Renal cortical epithelial cell (primary cell): ENCODE measurements at regions not wholly inside any gene's neighbourhood (a gene's known extent, or its start where the extent isn't known, plus 50 kb on each side); places are given as distances from the start of the nearest gene placed in this dataset.

Experiments used
- DNase-seq: peaks from one replicate; pipeline ENCODE4 v3.0.0-alpha.2; 2011; ENCODE audit warnings: low read depth

DNA sequence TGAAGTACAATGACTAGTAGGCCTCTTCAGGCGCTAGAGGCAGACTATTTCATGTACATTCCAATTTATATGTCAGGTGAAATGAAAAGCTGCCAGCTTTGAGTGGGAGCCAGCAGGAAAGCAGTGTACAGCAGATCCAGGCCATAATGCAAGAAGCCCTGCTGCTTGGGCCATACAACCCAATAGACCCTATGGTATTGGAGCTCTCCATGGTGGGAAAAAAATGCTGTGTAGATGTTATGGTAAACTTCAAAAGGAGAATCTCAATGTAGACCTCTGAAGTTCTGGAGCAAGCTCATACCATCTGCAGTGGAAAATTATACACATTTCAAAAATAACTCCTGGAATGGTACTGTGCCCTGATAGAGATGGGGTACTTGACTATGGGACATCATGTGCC lies 71.5 kb upstream of the CD82 start:
- no peak for DNase-seq

DNA sequence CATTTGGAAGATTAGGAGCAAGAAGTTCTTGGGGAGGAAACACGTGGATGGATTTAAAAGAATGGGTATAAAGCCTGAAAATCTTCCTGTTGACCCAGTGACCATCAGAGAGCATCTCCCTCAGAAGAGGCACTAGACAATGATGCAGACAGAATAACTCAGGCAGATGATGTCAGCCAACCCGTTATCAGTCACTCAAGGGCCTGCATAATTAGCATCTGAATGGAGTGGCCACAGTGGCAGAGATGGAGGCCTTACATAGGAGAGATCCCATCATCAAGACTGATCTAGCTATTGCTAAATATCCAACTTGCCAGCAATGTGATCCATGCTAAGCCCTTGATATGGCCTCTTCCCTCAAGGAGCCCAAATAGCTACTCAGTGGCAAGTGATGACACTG lies 70.7 kb upstream of the CD82 start:
- DNase-seq = no peak

DNA sequence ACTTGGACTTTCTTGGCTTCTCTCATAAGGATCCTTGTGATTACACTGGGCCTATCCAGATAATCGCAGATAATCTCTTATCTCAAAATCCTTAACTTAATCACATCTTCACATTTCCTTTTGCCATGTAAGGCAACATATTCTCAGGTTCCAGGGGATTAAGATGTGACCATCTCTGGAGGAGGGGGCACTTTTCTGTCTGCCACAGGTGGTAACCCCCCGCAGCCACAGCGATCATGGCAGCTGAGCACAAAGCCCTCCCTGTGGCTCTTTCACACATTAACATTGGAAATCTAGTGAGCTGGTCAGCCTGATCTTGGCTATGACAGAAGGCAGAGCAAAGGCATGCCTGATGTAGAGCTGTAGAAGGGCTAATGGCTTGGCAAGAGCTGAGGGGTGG lies 69.1 kb upstream of the CD82 start:
- no peak for DNase-seq

DNA sequence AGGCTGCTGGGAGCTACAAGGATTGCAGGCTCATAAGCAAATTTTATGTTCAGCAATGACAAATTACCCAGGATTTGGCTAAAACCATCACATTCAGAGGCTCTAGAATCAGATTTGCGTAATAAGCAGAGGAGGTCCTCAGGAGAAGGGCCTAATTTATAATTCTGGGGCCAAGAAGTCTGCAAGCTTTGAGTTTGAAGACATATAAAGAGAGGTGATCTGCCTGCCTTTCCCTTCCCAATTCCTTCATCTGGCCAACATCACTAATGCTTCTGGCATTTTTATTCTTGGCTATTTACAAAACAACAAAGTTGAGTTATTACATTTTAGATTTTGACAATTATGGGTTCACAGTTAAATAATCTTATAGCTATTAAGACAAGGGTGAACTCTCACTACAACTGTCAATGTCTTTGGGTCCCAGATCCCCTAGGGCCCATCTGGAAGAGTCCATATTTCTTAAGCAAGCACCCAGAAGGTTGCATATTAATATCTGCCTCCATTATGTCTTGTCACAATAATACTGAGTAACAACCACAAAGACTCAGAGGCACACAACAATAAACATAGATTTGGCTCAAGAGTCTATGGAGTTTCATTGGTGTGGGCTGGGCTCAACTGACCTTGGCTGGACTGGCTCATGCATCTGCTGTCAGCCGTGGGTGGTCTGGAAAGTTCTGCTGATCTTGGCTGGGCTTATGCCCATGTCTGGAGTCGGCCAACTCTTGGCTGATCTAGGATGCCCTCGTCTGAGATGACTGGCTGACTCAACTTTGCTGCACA lies 67.2 kb upstream of the CD82 start:
- no peak for DNase-seq

DNA sequence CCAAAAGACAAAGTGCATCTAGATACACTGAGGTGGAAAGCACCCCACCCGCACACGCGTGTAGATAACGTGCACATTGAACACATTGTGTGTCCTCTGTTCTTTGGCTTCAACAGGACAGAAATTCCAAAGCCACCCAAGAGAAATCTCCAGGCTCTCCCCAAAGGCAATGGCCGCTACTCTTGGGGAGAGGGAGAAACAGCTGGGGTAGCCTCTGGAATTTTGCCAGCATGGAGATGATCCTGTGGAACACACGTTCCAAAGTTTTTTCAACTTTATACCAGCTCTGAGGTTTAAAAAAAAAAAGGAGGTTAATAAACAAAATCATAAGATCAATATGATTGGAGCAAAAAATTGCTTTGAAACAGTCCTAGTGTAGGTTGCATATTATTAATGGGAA lies 63.0 kb upstream of the CD82 start:
- no peak for DNase-seq

DNA sequence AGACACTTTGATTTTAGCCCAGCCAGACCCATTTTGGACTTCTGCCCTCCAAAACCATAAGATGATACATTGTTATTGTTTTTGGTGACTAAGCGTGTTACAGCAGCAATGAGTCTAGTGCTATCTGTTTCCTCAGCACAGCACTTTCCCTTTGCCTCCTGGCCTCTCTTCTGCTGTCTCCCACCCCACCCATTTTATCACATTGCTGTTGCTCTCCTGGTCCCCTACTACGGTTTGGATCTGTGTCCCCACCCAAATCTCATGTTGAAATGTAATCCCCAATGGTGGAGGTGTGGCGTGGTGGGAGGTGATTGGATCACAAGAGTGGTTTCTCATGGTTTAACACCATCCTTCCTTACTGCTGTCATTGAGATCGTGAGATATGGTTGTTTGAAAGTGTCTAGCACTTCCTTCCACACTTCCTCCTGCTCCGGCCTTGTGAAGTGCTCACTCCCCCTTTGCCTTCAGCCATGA lies 59.8 kb upstream of the CD82 start:
- peak; percentile 18 for DNase-seq

DNA sequence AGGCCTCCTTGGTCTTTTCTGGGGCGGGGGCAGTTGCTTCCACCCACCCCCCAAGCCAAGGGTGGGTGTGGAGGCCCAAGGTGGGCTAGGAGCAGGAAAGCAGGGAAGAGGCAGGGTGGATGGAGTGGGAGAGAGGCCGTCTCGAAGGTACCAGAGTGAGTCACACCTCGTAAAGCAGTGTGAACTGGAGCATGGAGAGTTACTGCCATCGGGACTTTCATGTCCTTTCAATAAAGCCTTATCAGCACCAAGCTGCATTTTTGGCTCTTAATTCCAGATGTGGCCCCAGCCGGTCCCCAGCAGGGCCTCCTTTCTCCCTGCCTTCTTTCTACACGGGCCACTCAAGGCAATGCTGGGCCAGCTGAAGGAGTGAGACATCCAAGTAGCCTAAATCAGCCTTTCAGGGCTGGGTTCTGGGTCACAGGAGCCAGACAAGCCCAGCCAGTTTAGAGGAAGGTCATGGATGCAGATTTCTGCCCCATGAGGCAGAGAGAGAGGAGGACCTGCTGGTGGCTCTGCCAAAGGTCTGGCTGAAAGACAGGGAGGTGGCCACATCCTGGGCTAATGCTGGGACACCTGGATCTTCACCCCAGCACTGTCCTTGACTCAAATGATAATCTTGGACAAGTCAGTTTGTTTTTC lies 59.0 kb upstream of the CD82 start:
- peak; percentile 61 for DNase-seq

DNA sequence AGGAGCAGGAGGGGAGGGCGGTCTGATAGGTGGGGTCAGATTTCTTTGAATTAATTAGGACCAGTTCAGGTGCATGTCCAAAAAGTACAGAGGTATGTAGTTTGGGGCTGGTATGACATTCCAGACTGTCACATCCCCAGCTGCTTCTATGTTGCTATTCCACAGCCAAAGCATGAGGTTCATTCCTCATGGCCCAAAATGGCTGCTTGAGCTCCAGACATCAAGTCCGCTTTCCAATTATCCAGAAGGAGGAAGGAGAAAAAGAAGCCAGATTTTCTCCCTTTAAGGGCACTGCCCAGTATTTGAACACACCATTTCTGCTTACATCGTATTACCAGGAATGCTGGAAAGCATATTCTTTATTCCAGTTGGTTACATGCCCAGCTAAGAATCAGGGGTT lies 58.0 kb upstream of the CD82 start:
- no peak for DNase-seq

DNA sequence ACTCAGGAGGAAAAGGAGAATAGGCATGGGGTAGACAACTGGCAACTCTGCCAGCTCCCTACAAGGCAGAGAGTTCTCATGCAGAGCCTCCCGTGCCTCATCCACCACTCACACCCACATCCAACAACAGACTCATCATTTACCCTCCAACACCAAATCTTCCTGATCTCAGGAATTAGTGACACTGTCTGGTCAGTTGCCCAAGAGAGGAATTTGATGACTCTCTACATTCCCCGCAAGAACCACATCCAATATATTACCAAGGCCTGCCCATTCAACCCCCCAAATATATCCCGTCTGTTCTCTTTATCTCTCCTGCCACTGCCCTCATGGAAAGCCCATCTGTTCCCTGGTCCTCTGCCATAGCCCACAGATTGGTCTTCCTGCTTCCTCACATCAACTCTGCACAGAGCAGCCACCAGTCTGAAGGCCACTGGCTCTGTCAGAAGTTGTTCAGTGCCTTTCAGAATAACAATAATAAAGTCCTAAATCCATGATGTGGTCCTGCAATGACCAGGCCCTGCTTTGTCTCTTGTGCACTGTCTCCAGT lies 57.5 kb upstream of the CD82 start:
- no peak for DNase-seq

DNA sequence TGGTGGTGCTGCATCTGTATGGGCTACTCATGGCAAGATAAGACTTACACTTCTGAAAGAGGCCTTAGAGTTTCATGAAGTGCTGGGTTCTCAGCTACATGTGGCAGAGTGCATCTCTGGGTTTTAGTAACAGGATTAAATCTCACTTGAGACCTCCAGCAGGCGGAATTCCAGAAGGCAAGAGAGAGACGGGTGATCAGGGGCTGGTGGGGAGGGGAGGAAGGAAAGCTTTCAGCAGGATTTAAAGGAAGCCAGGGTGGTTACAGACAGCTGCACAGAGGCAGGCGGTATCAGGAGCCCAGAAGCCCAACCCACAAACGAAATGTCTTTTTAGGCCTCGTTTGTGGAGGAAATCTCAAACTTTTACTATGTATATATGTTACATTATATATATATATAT lies 56.2 kb upstream of the CD82 start:
- no peak for DNase-seq

DNA sequence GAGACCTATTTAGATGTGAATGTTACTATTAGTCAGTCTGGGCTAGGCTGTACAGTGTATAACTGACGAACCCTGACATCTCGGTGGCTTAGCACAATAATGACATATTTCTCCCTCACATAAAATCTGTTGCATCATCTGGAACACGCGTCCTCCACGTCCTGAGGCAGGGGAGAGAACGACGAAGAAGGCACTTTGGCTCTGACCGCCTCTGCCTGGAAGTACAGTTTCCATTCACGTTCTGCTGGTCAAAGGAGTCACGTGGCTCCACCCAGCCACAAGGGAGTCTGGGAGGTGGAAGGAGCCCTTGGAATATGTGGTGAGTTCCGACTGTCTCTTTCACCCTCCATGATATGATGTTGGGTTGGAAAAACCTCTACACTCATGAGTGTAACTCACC lies 55.1 kb upstream of the CD82 start:
- no peak for DNase-seq

DNA sequence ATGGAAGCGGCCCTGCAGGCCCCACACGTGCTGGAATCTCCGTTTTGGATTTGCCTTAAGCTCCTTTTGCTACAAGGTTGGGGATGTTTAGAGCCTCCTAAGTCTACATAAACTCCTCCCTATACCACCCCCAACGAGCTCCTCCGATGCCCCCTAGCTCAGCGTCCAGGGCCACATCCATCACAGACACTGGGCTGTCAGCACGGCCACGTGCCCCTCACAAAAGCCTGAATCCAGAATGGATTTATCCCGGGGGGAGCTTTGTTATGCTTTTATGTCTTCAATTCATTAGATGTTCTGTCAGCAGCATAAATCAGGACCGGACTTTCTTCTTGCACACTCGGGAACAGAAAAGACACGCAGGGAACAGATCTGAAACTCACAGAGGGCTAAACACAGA lies 52.6 kb upstream of the CD82 start:
- DNase-seq = no peak

DNA sequence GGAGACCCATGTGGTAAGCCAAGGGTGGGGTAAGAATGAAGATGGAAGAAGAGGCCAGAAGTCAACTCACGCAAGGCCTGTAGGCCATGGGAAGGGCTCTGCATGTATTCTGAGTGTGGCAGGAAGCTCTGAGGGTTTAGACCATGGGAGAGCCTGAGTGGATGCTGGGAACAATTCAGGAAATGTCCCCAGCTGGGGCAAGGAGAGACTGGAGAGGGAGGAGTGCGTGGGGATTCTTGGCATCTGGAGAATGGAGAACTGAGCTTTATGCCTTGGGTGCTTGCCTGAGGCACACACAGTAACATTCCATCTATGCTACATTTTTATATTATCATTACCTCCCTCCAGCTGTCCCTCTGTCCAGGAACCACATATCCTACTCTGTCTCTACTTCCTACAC lies 50.4 kb upstream of the CD82 start:
- no peak for DNase-seq
